Thyroid gland (tissue), 4 donors: ENCODE measurements at regions not wholly inside any gene's neighbourhood (a gene's known extent, or its start where the extent isn't known, plus 50 kb on each side); places are given as distances from the start of the nearest gene placed in this dataset.

ENCODE experiments used
- DNase-seq, 2 donors: peaks; one replicate each; pipeline ENCODE4 v3.0.0-alpha.2; 2019
- H3K27ac ChIP-seq, 3 donors: fragments of 200-600 bp; sonication (generic); 1 replicate in 2 of 3; 2 replicates in 1 of 3; pipeline ENCODE4 v1.5.1; 2016 to 2019; ENCODE audit warnings: mild to moderate bottlenecking in 1 of 3, moderate library complexity in 1 of 3
- H3K27me3 ChIP-seq: fragments of 200-600 bp; sonication (generic); one replicate; pipeline ENCODE4 v1.5.1; 2019
- H3K36me3 ChIP-seq, 2 donors: fragments of 200-600 bp; sonication (generic); one replicate each; pipeline ENCODE4 v1.5.1; 2016 to 2019
- H3K4me1 ChIP-seq, 2 donors: fragments of 200-600 bp; sonication (generic); one replicate each; pipeline ENCODE4 v1.5.1; 2017 to 2019
- H3K4me3 ChIP-seq, 3 donors: fragments of 200-600 bp; sonication (generic); replicated peaks in 1 of 3; 1 replicate in 2 of 3; 2 replicates in 1 of 3; pipeline ENCODE4 v1.5.1; 2016; ENCODE audit warnings: mild to moderate bottlenecking in 1 of 3
- H3K9me3 ChIP-seq: fragments of 200-600 bp; sonication (generic); one replicate; pipeline ENCODE4 v1.5.1; 2017
- POLR2A ChIP-seq, 2 donors: fragments of 450-650 bp; IDR thresholded peaks; one replicate each; pipeline ENCODE4 v1.6.1; 2017; ENCODE audit warnings: antibody characterized with exemption in 2 of 2, mild to moderate bottlenecking in 2 of 2, moderate library complexity in 1 of 2
- WGBS, 2 donors: methylation state at CpG; one replicate each; pipeline ENCODE4 v1.1.5; 2017; 5-methylcytosine and 5-hydroxymethylcytosine counted together
- intact Hi-C: fragments of 100-400 bp; cut with DNase I; formaldehyde crosslinking; loops from one replicate; pipeline ENCODE4 v1.15.1; 2023
- TF ChIP-seq, protein P1 (sequence below), 6 experiments: fragments of 200-600 bp in 3 of 6; fragments of 450-650 bp in 3 of 6; sonication (generic) in 3 of 6; IDR thresholded peaks; one replicate each; pipeline ENCODE4 v1.5.1; 2016 to 2019; ENCODE audit warnings: antibody characterized with exemption in 6 of 6, mild to moderate bottlenecking in 2 of 6, inconsistent platforms in 1 of 6, moderate library complexity in 1 of 6

DNA sequence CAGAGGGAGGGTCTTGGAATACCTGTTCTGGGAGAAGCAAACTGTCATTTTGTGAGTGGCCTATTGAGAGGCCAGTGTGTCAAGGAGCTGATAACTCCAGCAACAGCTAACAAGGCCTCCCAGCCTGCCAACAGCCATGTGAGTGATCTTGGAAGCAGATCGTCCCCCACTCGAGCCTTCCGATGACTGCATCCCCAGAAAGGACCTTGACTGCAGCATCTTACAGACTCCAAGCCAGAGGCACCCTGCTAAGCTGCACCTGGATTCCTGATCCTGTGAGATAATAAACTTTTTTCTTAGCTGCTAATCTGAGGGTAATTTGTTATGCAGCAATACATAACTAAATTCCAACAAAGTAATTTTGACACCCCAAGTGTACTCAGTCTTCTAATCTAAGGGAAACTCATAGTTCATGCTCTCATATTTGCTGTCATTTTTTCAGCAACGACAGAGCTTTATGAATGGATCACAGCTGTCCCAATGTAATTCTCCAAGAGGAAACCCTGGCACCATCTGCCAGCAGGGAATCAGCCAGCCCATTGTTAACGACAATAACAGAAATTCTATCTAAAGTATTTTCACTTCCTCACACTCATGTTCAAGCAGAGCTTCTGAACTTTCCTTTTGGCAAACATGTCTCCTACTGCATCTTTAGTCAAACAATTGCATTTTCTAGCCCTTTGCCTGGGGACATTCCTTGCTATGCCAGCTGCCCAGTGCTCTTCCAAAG lies 470.2 kb upstream of the BTBD3 start:
- no peaks in the 10 kb centered on the region for H3K36me3 ChIP-seq
- DNase-seq = no peak
- H3K27ac ChIP-seq = no peak overlapping the region
- intact Hi-C loops = no loop called here
- H3K27me3 ChIP-seq = no peaks in the 10 kb centered on the region
- H3K4me3 ChIP-seq = no peak overlapping the region
- H3K9me3 ChIP-seq = no peaks in the 10 kb centered on the region
- WGBS, 2 donors = 61% methylated on average over 5 of the region's 5 CpGs
- H3K4me1 ChIP-seq = peaks cover 0 to 4% of the 10 kb centered on the region in 2 donors
- no peak for TF ChIP-seq POLR2A (IDR thresholded peaks at IDR 0.05)
- TF ChIP-seq, protein P1, sequence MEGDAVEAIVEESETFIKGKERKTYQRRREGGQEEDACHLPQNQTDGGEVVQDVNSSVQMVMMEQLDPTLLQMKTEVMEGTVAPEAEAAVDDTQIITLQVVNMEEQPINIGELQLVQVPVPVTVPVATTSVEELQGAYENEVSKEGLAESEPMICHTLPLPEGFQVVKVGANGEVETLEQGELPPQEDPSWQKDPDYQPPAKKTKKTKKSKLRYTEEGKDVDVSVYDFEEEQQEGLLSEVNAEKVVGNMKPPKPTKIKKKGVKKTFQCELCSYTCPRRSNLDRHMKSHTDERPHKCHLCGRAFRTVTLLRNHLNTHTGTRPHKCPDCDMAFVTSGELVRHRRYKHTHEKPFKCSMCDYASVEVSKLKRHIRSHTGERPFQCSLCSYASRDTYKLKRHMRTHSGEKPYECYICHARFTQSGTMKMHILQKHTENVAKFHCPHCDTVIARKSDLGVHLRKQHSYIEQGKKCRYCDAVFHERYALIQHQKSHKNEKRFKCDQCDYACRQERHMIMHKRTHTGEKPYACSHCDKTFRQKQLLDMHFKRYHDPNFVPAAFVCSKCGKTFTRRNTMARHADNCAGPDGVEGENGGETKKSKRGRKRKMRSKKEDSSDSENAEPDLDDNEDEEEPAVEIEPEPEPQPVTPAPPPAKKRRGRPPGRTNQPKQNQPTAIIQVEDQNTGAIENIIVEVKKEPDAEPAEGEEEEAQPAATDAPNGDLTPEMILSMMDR (IDR thresholded peaks at IDR 0.05) = no peak

- intact Hi-C loops = no loop called here
Observed at GRCh38 chr20:11448554-11448953, 469.1 kb upstream of the BTBD3 start.

GRCh38 chr20:11451793-11452291 lies 465.9 kb upstream of the BTBD3 start:
- TF ChIP-seq, protein P1 (IDR thresholded peaks at IDR 0.05) = no peak
- no peak for TF ChIP-seq POLR2A (IDR thresholded peaks at IDR 0.05)
- 39 to 47% methylated on average over 7 of the region's 7 CpGs for WGBS, 2 donors
- H3K27ac ChIP-seq = no peak overlapping the region
- no peaks in the 10 kb centered on the region for H3K4me1 ChIP-seq
- H3K36me3 ChIP-seq = no peaks in the 10 kb centered on the region
- no peak overlapping the region for H3K4me3 ChIP-seq
- no peak for DNase-seq
- H3K27me3 ChIP-seq = no peaks in the 10 kb centered on the region
- H3K9me3 ChIP-seq = no peaks in the 10 kb centered on the region
- intact Hi-C loops = no loop called here

More at GRCh38 chr20:11448554-11448953, 469.1 kb upstream of the BTBD3 start:
- H3K27ac ChIP-seq = no peak overlapping the region
- H3K4me3 ChIP-seq = no peak overlapping the region
- TF ChIP-seq, protein P1 (IDR thresholded peaks at IDR 0.05) = no peak
- TF ChIP-seq POLR2A (IDR thresholded peaks at IDR 0.05) = no peak
- no peak for DNase-seq
- 81 to 84% methylated on average over 4 of the region's 4 CpGs for WGBS, 2 donors
- H3K4me1 ChIP-seq = peaks cover 0 to 4% of the 10 kb centered on the region in 2 donors
- H3K36me3 ChIP-seq = no peaks in the 10 kb centered on the region
- no peaks in the 10 kb centered on the region for H3K27me3 ChIP-seq
- no peaks in the 10 kb centered on the region for H3K9me3 ChIP-seq

- Histone ChIP-seq H3K9me3 (no peaks in the 10 kb centered on the region), H3K27me3 (no peaks in the 10 kb centered on the region), H3K36me3 (no peaks in the 10 kb centered on the region), H3K4me3 (no peak overlapping the region), H3K4me1 (no peaks in the 10 kb centered on the region), H3K27ac (no peak overlapping the region)
- intact Hi-C loops = no loop called here
- DNase-seq = no peak
- no peak for TF ChIP-seq POLR2A (IDR thresholded peaks at IDR 0.05)
- TF ChIP-seq, protein P1 (IDR thresholded peaks at IDR 0.05) = no peak
- 80 to 84% methylated on average over 6 of the region's 6 CpGs for WGBS, 2 donors
Observed at GRCh38 chr20:11452326-11452725, 465.4 kb upstream of the BTBD3 start.

- H3K9me3 ChIP-seq = no peaks in the 10 kb centered on the region
- no peak overlapping the region for H3K4me3 ChIP-seq
- WGBS, 2 donors = 89 to 92% methylated on average over 2 of the region's 2 CpGs
- intact Hi-C loops = no loop called here
- no peaks in the 10 kb centered on the region for H3K27me3 ChIP-seq
- no peak for TF ChIP-seq POLR2A (IDR thresholded peaks at IDR 0.05)
- TF ChIP-seq, protein P1 (IDR thresholded peaks at IDR 0.05) = no peak
- no peaks in the 10 kb centered on the region for H3K4me1 ChIP-seq
- DNase-seq = no peak
- H3K27ac ChIP-seq = no peak overlapping the region
- no peaks in the 10 kb centered on the region for H3K36me3 ChIP-seq
Observed at GRCh38 chr20:11453430-11453829, 464.3 kb upstream of the BTBD3 start.
